ENCODE measurements at regions not wholly inside any gene's neighbourhood (a gene's known extent, or its start where the extent isn't known, plus 50 kb on each side); places are given as distances from the start of the nearest gene placed in this dataset.

DNA sequence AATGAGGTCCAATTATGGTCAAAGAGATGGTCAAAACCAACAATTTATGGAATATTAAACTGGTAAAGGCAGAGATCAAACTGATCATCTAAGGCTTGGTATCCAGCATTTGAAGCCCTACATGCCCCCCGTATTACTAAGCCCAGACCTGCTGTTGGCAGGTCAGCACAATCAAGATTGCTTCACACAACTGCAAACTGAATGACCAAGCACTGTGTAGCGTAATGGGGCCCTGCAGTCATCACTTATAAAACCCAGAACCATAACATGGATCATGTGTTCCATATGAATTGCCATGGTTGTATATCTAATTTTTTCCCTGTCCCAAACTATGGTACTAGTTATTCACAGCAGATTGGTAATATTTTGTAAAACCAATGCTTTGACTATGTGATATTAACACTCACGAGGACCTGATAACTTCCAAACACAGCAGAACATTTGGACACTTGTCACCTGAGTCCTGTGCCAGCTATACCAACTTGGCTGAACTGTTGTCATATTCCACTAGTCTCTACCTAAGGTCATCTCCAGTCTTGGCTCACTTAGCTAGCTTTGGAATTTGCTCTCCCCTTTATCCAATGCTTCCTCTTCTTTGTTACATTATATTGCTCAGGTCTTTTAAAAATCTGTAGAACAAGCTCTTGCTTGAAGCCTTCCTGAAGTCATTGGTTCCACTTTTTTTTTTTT lies 81.7 kb upstream of the HMHB1 start:
- DNase-seq (ENCODE audit: low spot score) (no peak), FAIRE-seq (no peak)

- FAIRE-seq = no peak
Measured at GRCh38 chr5:143729334-143729946, 82.5 kb upstream of the HMHB1 start.

GRCh38 chr5:143723159-143723558 lies 88.8 kb upstream of the HMHB1 start:
- DNase-seq (ENCODE audit: low spot score) (no peak), FAIRE-seq (no peak)

More at GRCh38 chr5:143729334-143729946, 82.5 kb upstream of the HMHB1 start:
- DNase-seq (ENCODE audit: low spot score) = no peak

DNA sequence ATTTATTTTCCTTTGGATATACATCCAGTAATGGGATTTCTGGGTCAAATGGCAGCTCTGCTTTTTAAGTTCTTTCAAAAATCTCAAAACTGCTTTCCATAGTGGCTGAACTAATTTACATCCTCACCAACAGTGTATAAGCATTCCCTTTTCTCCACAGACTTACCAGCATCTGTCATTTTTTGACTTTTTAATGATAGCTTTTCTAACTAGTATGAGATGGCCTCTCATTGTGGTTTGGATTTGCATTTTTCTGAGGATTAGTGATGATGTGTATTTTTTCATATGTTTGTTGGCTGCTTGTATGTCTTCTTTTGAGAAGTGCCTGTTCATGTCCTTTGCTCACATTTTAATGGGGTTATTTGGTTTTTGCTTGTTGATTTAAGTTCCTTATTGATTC lies 90.0 kb upstream of the HMHB1 start:
- no peak for FAIRE-seq
- DNase-seq (ENCODE audit: low spot score) = no peak

- no peak for FAIRE-seq
- no peak for DNase-seq (ENCODE audit: low spot score)
Measured at GRCh38 chr5:143720689-143721088, 91.3 kb upstream of the HMHB1 start.

DNA sequence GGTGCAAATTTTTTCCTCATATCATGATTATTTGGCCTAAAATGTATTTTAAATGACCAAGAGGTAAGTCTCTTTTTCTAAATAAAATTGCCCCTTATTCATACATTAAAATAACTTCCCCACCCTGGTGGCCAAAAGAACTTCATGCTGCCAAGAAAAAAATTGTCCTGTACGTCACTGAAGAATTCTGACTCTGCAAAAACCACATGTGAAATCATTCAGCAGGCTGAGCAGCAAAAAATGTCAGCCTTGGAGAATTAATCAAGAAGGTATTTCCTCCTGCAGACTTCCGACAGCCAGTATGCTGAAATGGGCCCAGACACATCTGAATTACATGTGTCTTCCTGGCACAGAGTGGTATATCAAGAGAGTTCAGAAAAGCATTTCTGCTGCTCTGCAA lies 94.6 kb upstream of the HMHB1 start:
- FAIRE-seq (no peak), DNase-seq (ENCODE audit: low spot score) (peak; percentile 16)

DNA sequence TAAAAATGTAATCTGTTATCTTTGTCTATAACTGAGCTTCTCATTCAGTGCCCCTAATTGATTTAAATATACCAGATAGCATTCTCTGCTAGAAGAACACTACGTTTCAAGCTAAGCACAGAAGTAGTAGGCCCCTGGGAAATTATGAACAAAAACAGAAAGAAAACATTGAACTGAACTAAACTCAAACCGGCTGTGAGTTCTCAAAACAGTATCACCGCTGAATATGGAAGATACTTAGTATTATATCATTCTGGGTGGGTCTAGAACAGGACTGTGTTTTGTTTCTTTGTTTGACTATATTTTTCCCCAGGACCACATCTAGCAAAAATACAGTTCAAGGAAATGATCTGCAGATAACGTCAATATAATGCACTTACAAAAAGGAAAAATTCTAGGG lies 95.1 kb upstream of the HMHB1 start:
- FAIRE-seq = no peak

GRCh38 chr5:143715616-143716015 lies 96.3 kb upstream of the HMHB1 start:
- DNase-seq (ENCODE audit: low spot score) = no peak
- no peak for FAIRE-seq

More for the DNA sequence above, 95.1 kb upstream of the HMHB1 start:
- no peak for DNase-seq (ENCODE audit: low spot score)

DNA sequence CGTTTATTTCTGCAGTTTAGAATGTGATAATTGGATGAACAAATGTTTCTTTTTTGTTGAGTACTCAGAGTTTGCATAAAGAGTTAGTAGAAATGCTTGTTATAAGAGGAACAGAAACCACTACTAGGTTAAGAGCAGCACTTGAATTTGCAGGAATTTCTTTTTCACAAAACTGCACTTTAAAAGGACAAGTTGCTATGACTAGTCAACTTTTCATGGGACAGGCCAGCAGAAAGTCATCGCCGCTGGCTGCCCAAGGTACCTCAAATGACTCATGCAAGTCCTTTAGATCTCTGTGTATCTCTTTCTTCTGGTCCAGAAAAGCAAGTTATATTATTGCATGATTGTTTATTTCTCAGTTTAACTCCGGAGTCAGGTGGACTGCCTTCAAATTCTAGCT lies 97.3 kb upstream of the HMHB1 start:
- FAIRE-seq (no peak), DNase-seq (ENCODE audit: low spot score) (no peak)

DNA sequence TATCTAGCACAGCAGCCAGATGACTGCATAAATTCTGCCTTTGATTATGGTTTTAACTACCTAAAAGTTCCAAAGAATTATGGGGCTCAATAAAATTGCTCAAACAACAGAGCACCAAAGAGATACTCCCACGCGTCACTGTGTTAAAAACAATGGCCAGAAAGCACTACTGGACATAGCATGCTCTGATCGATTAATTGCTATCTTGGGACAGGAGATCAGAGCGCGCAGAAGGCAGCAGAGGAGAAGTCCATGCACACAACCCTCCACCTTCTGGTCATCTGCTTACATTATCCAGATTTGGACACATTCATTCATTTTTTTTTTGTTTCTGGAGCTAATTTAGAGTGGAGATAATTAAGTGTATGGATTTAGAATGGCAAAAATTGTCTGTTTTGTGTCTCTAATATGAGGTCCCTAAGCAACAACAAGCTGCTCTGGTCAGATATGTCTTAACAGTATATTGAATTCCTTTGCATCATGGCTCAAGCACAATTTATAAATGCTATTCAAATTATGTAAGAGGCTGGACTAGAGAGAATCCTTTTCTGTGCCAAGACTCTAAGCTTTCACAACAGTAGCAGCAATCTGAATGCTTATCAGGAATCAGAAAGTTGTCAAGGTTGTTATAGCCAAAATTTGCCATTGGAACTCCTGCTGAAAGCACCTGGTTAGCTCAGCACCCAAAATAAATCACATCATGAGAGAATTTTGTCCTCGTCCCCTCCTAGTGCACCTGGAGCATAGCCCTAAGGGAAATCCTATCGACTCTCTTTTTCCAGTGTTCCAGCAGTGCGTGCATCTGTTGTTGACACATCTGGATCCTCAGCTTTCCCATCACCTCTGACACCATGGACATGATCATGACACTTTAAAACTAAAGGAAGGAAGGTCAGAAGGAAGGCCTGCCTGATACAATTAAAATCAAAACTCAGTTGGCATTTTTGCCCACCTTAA lies 98.6 kb upstream of the HMHB1 start:
- no peak for DNase-seq (ENCODE audit: low spot score)
- no peak for FAIRE-seq

GRCh38 chr5:143708672-143709071 lies 103.3 kb upstream of the HMHB1 start:
- DNase-seq (ENCODE audit: low spot score) = no peak
- FAIRE-seq = no peak

GRCh38 chr5:143707806-143708205 lies 104.2 kb upstream of the HMHB1 start:
- DNase-seq (ENCODE audit: low spot score) = no peak
- no peak for FAIRE-seq

DNA sequence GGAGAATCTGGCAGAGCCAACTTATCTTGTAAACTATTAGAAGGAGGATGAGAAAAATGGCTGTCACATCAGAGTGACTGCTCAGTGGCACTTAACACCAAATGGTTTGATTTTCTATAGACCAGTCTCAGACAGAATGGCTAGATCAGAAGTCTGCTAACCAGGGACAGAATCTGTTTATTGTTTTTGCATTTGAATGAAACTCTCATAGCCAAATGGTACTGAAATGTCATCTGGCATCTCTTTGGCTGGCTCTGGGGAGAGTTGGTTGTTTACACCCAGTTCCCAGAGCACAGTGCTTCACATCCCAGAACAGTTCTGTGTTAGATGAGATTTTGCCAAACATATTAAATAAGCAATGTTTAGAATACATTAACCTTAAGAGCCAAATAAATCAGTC lies 106.6 kb upstream of the HMHB1 start:
- DNase-seq (ENCODE audit: low spot score) = no peak
- no peak for FAIRE-seq

DNA sequence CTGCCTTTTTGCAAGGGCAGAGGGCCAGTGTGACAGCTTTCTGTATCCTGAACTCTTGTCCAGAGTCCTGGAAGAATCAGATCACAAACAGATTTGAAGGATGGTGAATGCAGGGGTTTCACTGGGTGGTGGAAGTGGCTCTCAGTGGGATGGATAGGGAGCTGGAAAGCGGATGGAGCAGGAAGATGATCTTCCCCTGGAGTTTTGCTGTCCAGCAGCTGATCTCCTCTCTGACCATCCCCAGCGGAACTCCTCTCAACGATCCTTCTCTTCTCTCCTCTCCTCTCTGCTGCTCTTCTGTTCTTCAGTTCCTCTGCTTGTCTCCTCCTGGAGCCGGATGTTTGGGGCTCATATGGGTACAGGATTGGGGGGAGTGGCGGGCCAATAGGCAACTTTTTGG lies 108.3 kb upstream of the HMHB1 start:
- FAIRE-seq (no peak), DNase-seq (ENCODE audit: low spot score) (no peak)

DNA sequence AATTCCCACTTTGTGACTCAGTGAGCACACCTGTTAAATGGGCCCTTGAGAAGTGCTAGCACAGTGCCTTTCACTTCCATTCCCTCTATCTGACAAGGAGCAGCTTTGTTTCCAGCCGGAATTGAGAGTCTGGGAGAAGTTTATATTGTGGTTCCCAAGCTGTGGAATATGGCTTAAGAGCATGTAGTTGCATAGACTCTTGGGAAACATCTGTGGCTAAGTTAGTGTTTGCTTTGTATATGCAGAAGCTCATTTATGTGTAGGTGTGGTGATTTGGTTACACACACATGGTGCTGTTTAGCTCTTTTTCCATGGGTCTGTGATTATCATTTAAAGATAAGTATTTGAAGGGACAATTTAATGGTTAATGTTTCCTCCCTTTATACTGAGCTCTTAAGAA lies 110.5 kb upstream of the HMHB1 start:
- FAIRE-seq (no peak), DNase-seq (ENCODE audit: low spot score) (no peak)

GRCh38 chr5:143700994-143701393 lies 111.0 kb upstream of the HMHB1 start:
- DNase-seq (ENCODE audit: low spot score) = no peak
- no peak for FAIRE-seq

- FAIRE-seq (no peak), DNase-seq (ENCODE audit: low spot score) (no peak)
Measured at GRCh38 chr5:143699121-143699520, 112.8 kb upstream of the HMHB1 start.

GRCh38 chr5:143698574-143698973 lies 113.4 kb upstream of the HMHB1 start:
- no peak for FAIRE-seq

GRCh38 chr5:143696921-143697320 lies 115.0 kb upstream of the HMHB1 start:
- FAIRE-seq (no peak), DNase-seq (ENCODE audit: low spot score) (no peak)

More at GRCh38 chr5:143698574-143698973, 113.4 kb upstream of the HMHB1 start:
- DNase-seq (ENCODE audit: low spot score) = no peak

- no peak for DNase-seq (ENCODE audit: low spot score)
- FAIRE-seq = no peak
Measured at GRCh38 chr5:143695941-143696340, 116.0 kb upstream of the HMHB1 start.

DNA sequence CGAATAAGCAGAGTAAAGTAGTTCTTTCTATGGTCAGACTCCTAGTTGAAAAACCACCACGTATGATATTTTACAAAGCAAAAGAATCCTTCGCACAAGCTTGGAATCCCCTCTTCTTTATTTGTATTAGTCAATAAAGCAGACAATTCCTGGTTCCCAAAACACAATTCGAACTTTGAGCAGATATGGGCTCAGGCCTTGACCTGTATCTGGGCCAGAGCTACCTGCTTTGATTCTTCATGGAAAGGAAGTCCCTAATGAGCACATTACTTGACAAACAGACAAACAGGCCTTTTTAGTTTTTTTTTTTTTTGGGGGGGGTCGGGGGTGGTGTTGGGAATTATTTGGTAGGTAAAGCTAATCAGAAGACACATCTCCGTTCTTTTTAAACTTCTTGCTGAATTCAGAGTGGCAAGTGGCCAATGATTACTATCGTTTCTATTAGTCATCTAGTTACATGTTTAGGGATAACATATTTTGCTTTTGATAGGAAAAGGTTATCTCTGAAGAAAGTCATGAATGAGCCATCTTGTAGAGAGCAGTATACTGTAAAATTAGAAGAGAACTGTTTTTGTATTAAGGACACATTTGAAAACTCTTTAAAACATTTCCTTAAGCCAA lies 116.6 kb upstream of the HMHB1 start:
- DNase-seq (ENCODE audit: low spot score) (no peak), FAIRE-seq (no peak)

DNA sequence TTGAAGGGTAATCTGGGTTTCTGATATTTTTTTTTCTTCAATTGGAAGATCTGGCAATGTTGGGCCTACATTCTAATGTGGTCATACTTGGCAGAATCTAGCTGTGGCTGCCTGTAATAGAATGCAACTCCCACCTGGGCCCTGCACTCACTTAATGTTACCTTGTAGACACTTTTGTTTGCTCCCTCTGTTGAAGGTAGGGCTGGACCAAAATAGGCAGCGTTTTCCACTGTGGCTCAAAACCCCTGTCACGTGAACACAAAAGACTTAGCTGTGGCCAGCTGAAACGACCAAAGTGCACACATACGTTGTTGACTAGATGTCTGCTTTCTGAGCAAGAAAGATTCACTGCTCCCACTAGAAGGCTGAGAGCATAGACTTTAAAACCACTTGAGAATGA lies 117.6 kb upstream of the HMHB1 start:
- FAIRE-seq (peak; percentile 37), DNase-seq (ENCODE audit: low spot score) (no peak)
